Panc1 (cell line): ENCODE measurements at regions not wholly inside any gene's neighbourhood (a gene's known extent, or its start where the extent isn't known, plus 50 kb on each side); places are given as distances from the start of the nearest gene placed in this dataset.

Experiments used
- ATAC-seq: fragments of 200-7000 bp; cut with Tn5 transposase; 2 replicates; pipeline ENCODE4 v1.9.1; 2020; ENCODE audit warnings: mild to moderate bottlenecking, moderate library complexity
- BruUV-seq: library from RNA; stranded (reverse); fragments of 400-500 nt; replicated peaks from 2 replicates; lab custom pipeline; 2021; lab: Mats Ljungman, UMichigan
- CTCF ChIA-PET: fragments of 300-600 bp; sonication (Branson Sonifier 250); formaldehyde crosslinking; loops from one replicate; lab custom pipeline; 2022; ENCODE audit warnings: antibody characterized with exemption; lab: Charles Lee
- POLR2A ChIA-PET: fragments of 300-600 bp; sonication (Branson Sonifier 250); formaldehyde crosslinking; loops from one replicate; lab custom pipeline; 2022; ENCODE audit warnings: antibody characterized with exemption; lab: Charles Lee
- DNase-seq: peaks from one replicate; pipeline ENCODE4 v3.0.0-alpha.2; 2010; ENCODE audit warnings: low read depth, low spot score
- H3K27ac ChIP-seq: 2 replicates; pipeline ENCODE4 v1.5.1; 2011; ENCODE audit warnings: mild to moderate bottlenecking, low read length, inconsistent platforms
- H3K27me3 ChIP-seq: fragments of 200-500 bp; sonication (Bioruptor generic); 2 replicates; pipeline ENCODE4 v1.6.0; 2014; ENCODE audit warnings: low read length, inconsistent platforms; ENCODE audit not compliant: control insufficient read depth, insufficient read depth
- H3K36me3 ChIP-seq: fragments of 200-500 bp; sonication (Bioruptor generic); 2 replicates; pipeline ENCODE4 v1.5.1; 2014; ENCODE audit warnings: inconsistent platforms, mild to moderate bottlenecking, low read length, moderate library complexity; ENCODE audit not compliant: control insufficient read depth, insufficient read depth
- H3K4me1 ChIP-seq: 2 replicates; pipeline ENCODE4 v1.5.1; 2011; ENCODE audit warnings: inconsistent platforms, mild to moderate bottlenecking, low read length, moderate library complexity; ENCODE audit not compliant: control insufficient read depth, insufficient read depth
- H3K4me3 ChIP-seq, 2 experiments: 2 replicates each; pipeline ENCODE4 v1.5.1; 2011 to 2012; ENCODE audit warnings: low read depth in 2 of 2, low read length in 2 of 2, mild to moderate bottlenecking in 2 of 2, inconsistent platforms in 1 of 2, moderate library complexity in 1 of 2
- H3K9me3 ChIP-seq: fragments of 200-500 bp; sonication (Bioruptor generic); 2 replicates; pipeline ENCODE4 v1.5.1; 2014; ENCODE audit warnings: low read depth, mild to moderate bottlenecking, inconsistent platforms, low read length, moderate library complexity; ENCODE audit not compliant: control insufficient read depth, insufficient read depth
- POLR2AphosphoS5 ChIP-seq: IDR thresholded peaks from 2 replicates; pipeline ENCODE4 v1.6.1; 2012; ENCODE audit warnings: mild to moderate bottlenecking, low read depth, low read length, moderate library complexity
- SIN3A ChIP-seq: IDR thresholded peaks from 2 replicates; pipeline ENCODE4 v1.6.1; 2012; ENCODE audit warnings: low read depth, mild to moderate bottlenecking, low read length, moderate library complexity, borderline replicate concordance; ENCODE audit not compliant: insufficient read depth
- TCF7L2 ChIP-seq: IDR thresholded peaks from 2 replicates; pipeline ENCODE4 v1.6.1; 2011; ENCODE audit warnings: mild to moderate bottlenecking, low read depth, low read length, inconsistent platforms
- in situ Hi-C: cut with HindIII; loops from 2 replicates; pipeline ENCODE4 v1.10.0; 2016; ENCODE audit warnings: low sequenced_read_pairs, low pct_unique_long_range_greater_than_20kb
- intact Hi-C: fragments of 100-400 bp; cut with micrococcal nuclease; formaldehyde crosslinking; loops from one replicate; pipeline ENCODE4 v1.10.0; 2022; ENCODE audit not compliant: unreplicated experiment
- TF ChIP-seq, protein P1 (sequence below), 2 experiments: IDR thresholded peaks; 2 replicates each; pipeline ENCODE4 v1.6.1; 2011 to 2012; ENCODE audit warnings: low read depth in 2 of 2, control low read depth in 1 of 2, low read length in 1 of 2, mild to moderate bottlenecking in 1 of 2, moderate library complexity in 1 of 2; ENCODE audit not compliant: insufficient read depth in 1 of 2
- TF ChIP-seq, protein P2 (sequence below): fragments of 450-650 bp; IDR thresholded peaks from 2 replicates; pipeline ENCODE4 v1.5.1; 2017; ENCODE audit warnings: mild to moderate bottlenecking

GRCh38 chr1:30014031-30014430 is 709.4 kb downstream of the MATN1 start:
- BruUV-seq: no TSS peak
- Histone ChIP-seq H3K4me1 (no peaks in the 10 kb centered on the region), H3K27ac (no peak overlapping the region), H3K36me3 (no peaks in the 10 kb centered on the region), H3K27me3 (no peaks in the 10 kb centered on the region), H3K4me3 (no peak overlapping the region), H3K9me3 (no peaks in the 10 kb centered on the region)
- TF ChIP-seq POLR2AphosphoS5 (no peak), TCF7L2 (no peak), SIN3A (no peak)
- TF ChIP-seq, protein P1, sequence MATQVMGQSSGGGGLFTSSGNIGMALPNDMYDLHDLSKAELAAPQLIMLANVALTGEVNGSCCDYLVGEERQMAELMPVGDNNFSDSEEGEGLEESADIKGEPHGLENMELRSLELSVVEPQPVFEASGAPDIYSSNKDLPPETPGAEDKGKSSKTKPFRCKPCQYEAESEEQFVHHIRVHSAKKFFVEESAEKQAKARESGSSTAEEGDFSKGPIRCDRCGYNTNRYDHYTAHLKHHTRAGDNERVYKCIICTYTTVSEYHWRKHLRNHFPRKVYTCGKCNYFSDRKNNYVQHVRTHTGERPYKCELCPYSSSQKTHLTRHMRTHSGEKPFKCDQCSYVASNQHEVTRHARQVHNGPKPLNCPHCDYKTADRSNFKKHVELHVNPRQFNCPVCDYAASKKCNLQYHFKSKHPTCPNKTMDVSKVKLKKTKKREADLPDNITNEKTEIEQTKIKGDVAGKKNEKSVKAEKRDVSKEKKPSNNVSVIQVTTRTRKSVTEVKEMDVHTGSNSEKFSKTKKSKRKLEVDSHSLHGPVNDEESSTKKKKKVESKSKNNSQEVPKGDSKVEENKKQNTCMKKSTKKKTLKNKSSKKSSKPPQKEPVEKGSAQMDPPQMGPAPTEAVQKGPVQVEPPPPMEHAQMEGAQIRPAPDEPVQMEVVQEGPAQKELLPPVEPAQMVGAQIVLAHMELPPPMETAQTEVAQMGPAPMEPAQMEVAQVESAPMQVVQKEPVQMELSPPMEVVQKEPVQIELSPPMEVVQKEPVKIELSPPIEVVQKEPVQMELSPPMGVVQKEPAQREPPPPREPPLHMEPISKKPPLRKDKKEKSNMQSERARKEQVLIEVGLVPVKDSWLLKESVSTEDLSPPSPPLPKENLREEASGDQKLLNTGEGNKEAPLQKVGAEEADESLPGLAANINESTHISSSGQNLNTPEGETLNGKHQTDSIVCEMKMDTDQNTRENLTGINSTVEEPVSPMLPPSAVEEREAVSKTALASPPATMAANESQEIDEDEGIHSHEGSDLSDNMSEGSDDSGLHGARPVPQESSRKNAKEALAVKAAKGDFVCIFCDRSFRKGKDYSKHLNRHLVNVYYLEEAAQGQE (IDR thresholded peaks at IDR 0.05; ENCODE audit: insufficient read depth in 1 of 2, low read depth in 2 of 2, low read length in 1 of 2): no peak
- ChIA-PET CTCF (no interaction called here), POLR2A (no interaction called here)
- in situ Hi-C loops: no loop called here
- ATAC-seq (no peak), DNase-seq (no peak)
- intact Hi-C loops: no loop called here

GRCh38 chr1:30012455-30013440 is 710.6 kb downstream of the MATN1 start:
- CTCF ChIA-PET: no interaction called here
- TF ChIP-seq SIN3A: no peak
- TF ChIP-seq, protein P1 (IDR thresholded peaks at IDR 0.05; ENCODE audit: insufficient read depth in 1 of 2, low read depth in 2 of 2, low read length in 1 of 2): no peak
- no peak for TF ChIP-seq POLR2AphosphoS5
- no peak for TF ChIP-seq TCF7L2
- TF ChIP-seq, protein P2, sequence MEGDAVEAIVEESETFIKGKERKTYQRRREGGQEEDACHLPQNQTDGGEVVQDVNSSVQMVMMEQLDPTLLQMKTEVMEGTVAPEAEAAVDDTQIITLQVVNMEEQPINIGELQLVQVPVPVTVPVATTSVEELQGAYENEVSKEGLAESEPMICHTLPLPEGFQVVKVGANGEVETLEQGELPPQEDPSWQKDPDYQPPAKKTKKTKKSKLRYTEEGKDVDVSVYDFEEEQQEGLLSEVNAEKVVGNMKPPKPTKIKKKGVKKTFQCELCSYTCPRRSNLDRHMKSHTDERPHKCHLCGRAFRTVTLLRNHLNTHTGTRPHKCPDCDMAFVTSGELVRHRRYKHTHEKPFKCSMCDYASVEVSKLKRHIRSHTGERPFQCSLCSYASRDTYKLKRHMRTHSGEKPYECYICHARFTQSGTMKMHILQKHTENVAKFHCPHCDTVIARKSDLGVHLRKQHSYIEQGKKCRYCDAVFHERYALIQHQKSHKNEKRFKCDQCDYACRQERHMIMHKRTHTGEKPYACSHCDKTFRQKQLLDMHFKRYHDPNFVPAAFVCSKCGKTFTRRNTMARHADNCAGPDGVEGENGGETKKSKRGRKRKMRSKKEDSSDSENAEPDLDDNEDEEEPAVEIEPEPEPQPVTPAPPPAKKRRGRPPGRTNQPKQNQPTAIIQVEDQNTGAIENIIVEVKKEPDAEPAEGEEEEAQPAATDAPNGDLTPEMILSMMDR: no peak
- POLR2A ChIA-PET: no interaction called here
- H3K27ac ChIP-seq: no peak overlapping the region
- no peaks in the 10 kb centered on the region for H3K9me3 ChIP-seq
- no peak for ATAC-seq
- H3K36me3 ChIP-seq: no peaks in the 10 kb centered on the region
- no peak for DNase-seq
- in situ Hi-C loops: no loop called here
- no peaks in the 10 kb centered on the region for H3K27me3 ChIP-seq
- BruUV-seq: no TSS peak
- no peaks in the 10 kb centered on the region for H3K4me1 ChIP-seq
- no peak overlapping the region for H3K4me3 ChIP-seq
- intact Hi-C loops: no loop called here
